ENCODE measurements at regions not wholly inside any gene's neighbourhood (a gene's known extent, or its start where the extent isn't known, plus 50 kb on each side); places are given as distances from the start of the nearest gene placed in this dataset.

DNA sequence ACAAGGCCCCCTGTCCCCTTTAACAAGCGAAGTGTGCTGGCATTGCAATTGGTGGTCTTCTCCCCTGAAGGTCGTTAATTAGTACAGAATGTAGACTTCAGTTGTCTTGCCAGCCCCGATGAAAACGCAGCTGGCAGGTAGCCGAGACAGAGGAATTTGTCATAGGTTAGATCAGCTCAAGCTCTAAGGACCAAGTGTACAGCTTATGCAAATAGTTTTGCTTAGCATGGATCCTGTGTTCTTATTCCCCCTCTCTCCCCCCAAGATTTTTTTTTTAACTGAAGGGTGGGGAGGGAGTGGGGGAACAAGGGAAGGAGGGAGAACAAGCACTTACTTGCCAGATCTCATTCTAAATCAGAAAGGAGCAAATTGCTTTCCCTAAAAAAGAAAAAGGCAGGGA is 58.6 kb upstream of the PARP11 start:
- Histone ChIP-seq H3K36me3 (ENCODE audit: control insufficient read depth, insufficient read depth, low read length) (no peaks in the 10 kb centered on the region), H3K23ac (ENCODE audit: low read depth, low read length) (no peak overlapping the region), H4K8ac (ENCODE audit: low read depth in 2 of 2, low read length in 2 of 2) (no peak overlapping the region), H2AFZ (replicated peaks; ENCODE audit: low read length, poor library complexity) (no peak overlapping the region), H3K14ac (replicated peaks; ENCODE audit: low read depth, low read length) (no peak overlapping the region), H4K5ac (ENCODE audit: low read depth, low read length) (no peak overlapping the region), H3K4me1 (ENCODE audit: control insufficient read depth, insufficient read depth, low read length) (no peaks in the 10 kb centered on the region), H2BK120ac (ENCODE audit: low read depth, low read length) (no peak overlapping the region), H3K4ac (ENCODE audit: low read depth, low read length) (no peak overlapping the region), H3K9me1 (ENCODE audit: insufficient read depth, low read length) (no peaks in the 10 kb centered on the region), H4K20me1 (ENCODE audit: insufficient read depth, low read length) (no peaks in the 10 kb centered on the region), H3K9me3 (ENCODE audit: control insufficient read depth, insufficient read depth, low read length) (no peaks in the 10 kb centered on the region), H2BK20ac (ENCODE audit: low read depth, low read length) (no peak overlapping the region), H2AK9ac (replicated peaks; ENCODE audit: low read depth, low read length, poor library complexity) (no peak overlapping the region), H2AK5ac (ENCODE audit: low read depth, low read length) (no peak overlapping the region), H4K91ac (ENCODE audit: insufficient read depth, low read depth, low read length) (no peak overlapping the region), H2BK5ac (ENCODE audit: low read depth, low read length, poor library complexity, severe bottlenecking) (no peak overlapping the region), H3K9ac (ENCODE audit: low read depth, low read length) (no peak overlapping the region), H3K18ac (ENCODE audit: low read depth, low read length) (no peak overlapping the region), H3K27me3 (ENCODE audit: control insufficient read depth, insufficient read depth, low read length) (peaks cover 5% of the 10 kb centered on the region; the same call in 1 of the 2 replicates), H3K4me3 (ENCODE audit: insufficient read depth, low read depth, low read length) (no peak overlapping the region), H3K56ac (ENCODE audit: extremely low read depth, insufficient read depth, low read length) (no peak overlapping the region), H3K79me1 (ENCODE audit: low read depth in 1 of 2, low read length in 2 of 2) (no peaks in the 10 kb centered on the region), H3K4me2 (ENCODE audit: low read depth, low read length) (no peak overlapping the region), H3K27ac (ENCODE audit: insufficient read depth, low read length) (no peak overlapping the region), H2BK15ac (ENCODE audit: low read depth, low read length) (no peak overlapping the region)
- in situ Hi-C loops (cut with MboI; ENCODE audit: low sequenced_read_pairs), result no loop called here
- dilution Hi-C loops (cut with HindIII; ENCODE audit: low sequenced_read_pairs, unreplicated experiment), result no loop called here
- DNase-seq (no peak), ATAC-seq (ENCODE audit: low read depth) (no peak)
- intact Hi-C loops (cut with micrococcal nuclease), result no loop called here
- BruUV-seq (replicated peaks), result no TSS peak
- CTCF ChIA-PET, result no interaction called here
- TF ChIP-seq, protein P1, sequence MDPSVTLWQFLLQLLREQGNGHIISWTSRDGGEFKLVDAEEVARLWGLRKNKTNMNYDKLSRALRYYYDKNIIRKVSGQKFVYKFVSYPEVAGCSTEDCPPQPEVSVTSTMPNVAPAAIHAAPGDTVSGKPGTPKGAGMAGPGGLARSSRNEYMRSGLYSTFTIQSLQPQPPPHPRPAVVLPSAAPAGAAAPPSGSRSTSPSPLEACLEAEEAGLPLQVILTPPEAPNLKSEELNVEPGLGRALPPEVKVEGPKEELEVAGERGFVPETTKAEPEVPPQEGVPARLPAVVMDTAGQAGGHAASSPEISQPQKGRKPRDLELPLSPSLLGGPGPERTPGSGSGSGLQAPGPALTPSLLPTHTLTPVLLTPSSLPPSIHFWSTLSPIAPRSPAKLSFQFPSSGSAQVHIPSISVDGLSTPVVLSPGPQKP (IDR thresholded peaks at IDR 0.05; ENCODE audit: borderline replicate concordance, low read depth, low read length), result no peak
- TF ChIP-seq RFX5 (IDR thresholded peaks at IDR 0.05; ENCODE audit: low read depth, low read length), result no peak
- TF ChIP-seq, protein P2, sequence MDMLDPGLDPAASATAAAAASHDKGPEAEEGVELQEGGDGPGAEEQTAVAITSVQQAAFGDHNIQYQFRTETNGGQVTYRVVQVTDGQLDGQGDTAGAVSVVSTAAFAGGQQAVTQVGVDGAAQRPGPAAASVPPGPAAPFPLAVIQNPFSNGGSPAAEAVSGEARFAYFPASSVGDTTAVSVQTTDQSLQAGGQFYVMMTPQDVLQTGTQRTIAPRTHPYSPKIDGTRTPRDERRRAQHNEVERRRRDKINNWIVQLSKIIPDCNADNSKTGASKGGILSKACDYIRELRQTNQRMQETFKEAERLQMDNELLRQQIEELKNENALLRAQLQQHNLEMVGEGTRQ (IDR thresholded peaks at IDR 0.05; ENCODE audit: low read depth, low read length), result no peak
- no peak for TF ChIP-seq CHD1 (IDR thresholded peaks at IDR 0.05; ENCODE audit: low read depth, low read length)
- TF ChIP-seq, protein P3, sequence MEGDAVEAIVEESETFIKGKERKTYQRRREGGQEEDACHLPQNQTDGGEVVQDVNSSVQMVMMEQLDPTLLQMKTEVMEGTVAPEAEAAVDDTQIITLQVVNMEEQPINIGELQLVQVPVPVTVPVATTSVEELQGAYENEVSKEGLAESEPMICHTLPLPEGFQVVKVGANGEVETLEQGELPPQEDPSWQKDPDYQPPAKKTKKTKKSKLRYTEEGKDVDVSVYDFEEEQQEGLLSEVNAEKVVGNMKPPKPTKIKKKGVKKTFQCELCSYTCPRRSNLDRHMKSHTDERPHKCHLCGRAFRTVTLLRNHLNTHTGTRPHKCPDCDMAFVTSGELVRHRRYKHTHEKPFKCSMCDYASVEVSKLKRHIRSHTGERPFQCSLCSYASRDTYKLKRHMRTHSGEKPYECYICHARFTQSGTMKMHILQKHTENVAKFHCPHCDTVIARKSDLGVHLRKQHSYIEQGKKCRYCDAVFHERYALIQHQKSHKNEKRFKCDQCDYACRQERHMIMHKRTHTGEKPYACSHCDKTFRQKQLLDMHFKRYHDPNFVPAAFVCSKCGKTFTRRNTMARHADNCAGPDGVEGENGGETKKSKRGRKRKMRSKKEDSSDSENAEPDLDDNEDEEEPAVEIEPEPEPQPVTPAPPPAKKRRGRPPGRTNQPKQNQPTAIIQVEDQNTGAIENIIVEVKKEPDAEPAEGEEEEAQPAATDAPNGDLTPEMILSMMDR (conservative IDR thresholded peaks at IDR 0.05; ENCODE audit: low read depth, low read length), result no peak
- TF ChIP-seq CEBPB (IDR thresholded peaks at IDR 0.05; ENCODE audit: low read depth, low read length), result no peak
- TF ChIP-seq RAD21 (IDR thresholded peaks at IDR 0.05; ENCODE audit: low read length), result no peak
- no peak for TF ChIP-seq NFE2L2 (IDR thresholded peaks at IDR 0.05; ENCODE audit: low read depth, low read length)
- no peak for TF ChIP-seq RCOR1 (IDR thresholded peaks at IDR 0.05; ENCODE audit: insufficient replicate concordance, low read length)
- no peak for TF ChIP-seq MAFK (IDR thresholded peaks at IDR 0.05; ENCODE audit: low read depth, low read length)
- TF ChIP-seq MXI1 (IDR thresholded peaks at IDR 0.05; ENCODE audit: borderline replicate concordance, low read depth, low read length), result no peak
- no peak for TF ChIP-seq BHLHE40 (IDR thresholded peaks at IDR 0.05; ENCODE audit: low read depth, low read length)
- TF ChIP-seq MAZ (IDR thresholded peaks at IDR 0.05; ENCODE audit: borderline replicate concordance, low read depth, low read length), result no peak
- no peak for TF ChIP-seq POLR2A (IDR thresholded peaks at IDR 0.05; ENCODE audit: low read depth, low read length)
- no peak for TF ChIP-seq FOS (IDR thresholded peaks at IDR 0.05; ENCODE audit: low read depth, low read length)
- no peak for TF ChIP-seq SMC3 (IDR thresholded peaks at IDR 0.05; ENCODE audit: low read depth, low read length)
- POLR2A ChIA-PET (ENCODE audit: unreplicated experiment), result no interaction called here
- no CpG with 5 or more reads among the region's 5 CpGs for WGBS, 2 experiments (ENCODE audit: extremely low coverage in 2 of 2, insufficient read length in 1 of 2)

Measured in IMR-90 (cell line).